ENCODE measurements at regions not wholly inside any gene's neighbourhood (a gene's known extent, or its start where the extent isn't known, plus 50 kb on each side); places are given as distances from the start of the nearest gene placed in this dataset.

- no peak for TF ChIP-seq CTCF (IDR thresholded peaks at IDR 0.05)
- no peak for TF ChIP-seq REST (IDR thresholded peaks at IDR 0.05)
- TF ChIP-seq HDAC2 (IDR thresholded peaks at IDR 0.05), result no peak
- TF ChIP-seq POLR2A (IDR thresholded peaks at IDR 0.05; ENCODE audit: low read length), result no peak
- TF ChIP-seq NPAS2 (CRISPR knock-in tag; IDR thresholded peaks at IDR 0.05; ENCODE audit: borderline replicate concordance), result no peak
- TF ChIP-seq E2F6 (IDR thresholded peaks at IDR 0.05; ENCODE audit: borderline replicate concordance, low read depth), result no peak
- TF ChIP-seq FOSL2 (IDR thresholded peaks at IDR 0.05), result no peak
- TF ChIP-seq FOSL2 (CRISPR knock-in tag; IDR thresholded peaks at IDR 0.05), result no peak
These were observed 82.8 kb upstream of the ZNF536 start for GRCh38 chr19:30289336-30289735.

All from A549 (cell line).